GM18873 (cell line): ENCODE measurements at regions not wholly inside any gene's neighbourhood (a gene's known extent, or its start where the extent isn't known, plus 50 kb on each side); places are given as distances from the start of the nearest gene placed in this dataset.

Experiments used
- ATAC-seq: cut with Tn5 transposase; IDR thresholded peaks from one replicate; pipeline ENCODE4 v1.9.1; 2021; ENCODE audit warnings: mild to moderate bottlenecking, moderate library complexity, moderate number of reproducible peaks; ENCODE audit not compliant: unreplicated experiment, low FRiP score

- no peak for ATAC-seq
Measured at GRCh38 chrX:113950081-113950678, 633.7 kb upstream of the HTR2C start.

- ATAC-seq, result no peak
Measured at GRCh38 chrX:113947548-113947947, 636.3 kb upstream of the HTR2C start.

DNA sequence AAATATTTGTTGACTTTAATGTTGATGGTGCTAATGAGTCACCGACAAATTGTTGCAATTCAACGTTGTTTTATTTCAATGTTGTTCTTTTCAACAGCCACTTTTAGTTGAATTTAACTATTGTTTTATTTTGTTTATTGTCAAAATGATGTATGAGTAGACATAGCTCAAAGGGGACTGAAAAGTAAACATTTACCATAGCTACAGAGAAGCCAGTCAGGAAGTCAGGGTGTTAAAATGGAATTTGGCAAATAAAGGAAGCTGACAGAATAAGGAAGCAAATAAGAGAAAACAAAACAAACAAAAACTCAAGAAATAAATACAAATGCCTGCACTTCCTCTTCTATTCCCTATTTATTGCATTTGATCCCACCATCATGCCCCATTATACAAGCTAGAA lies 648.4 kb upstream of the HTR2C start:
- no peak for ATAC-seq

DNA sequence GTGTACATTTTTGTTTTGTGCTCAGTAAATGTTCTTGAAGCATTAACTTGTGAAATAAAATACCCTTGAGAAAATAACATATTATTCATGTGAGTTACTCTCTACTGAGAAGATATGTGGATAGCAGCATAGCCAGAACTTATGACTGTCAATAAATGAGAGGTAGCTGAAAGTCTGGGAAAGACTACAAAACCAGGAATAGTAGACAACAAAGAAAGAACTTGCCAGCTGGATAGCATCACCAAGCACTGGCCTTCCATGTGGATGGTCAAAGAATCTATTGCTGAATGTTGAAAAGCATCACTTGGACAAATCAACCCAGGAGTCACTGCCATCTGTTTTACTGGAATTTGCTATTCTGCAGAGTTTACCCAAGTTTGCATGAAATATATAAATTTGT lies 650.0 kb upstream of the HTR2C start:
- no peak for ATAC-seq

GRCh38 chrX:113929004-113929403 lies 654.9 kb upstream of the HTR2C start:
- ATAC-seq, result no peak

DNA sequence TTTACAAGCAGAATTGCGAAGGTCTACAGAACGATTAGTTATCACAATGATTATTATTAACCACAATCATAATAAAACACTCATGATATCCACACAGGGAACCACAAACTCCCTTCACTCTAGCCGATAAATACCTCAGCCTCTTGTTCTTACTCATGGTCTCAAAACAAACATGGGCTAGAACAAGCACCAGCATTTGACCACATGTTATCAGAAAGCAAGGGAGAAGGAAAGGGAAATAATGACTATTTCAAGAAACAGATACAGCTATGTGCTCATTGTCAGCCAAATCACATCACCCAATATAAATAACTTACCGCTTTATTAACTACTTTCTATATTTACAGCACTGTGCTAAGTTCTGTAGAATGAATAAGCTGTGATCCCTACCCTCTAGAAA lies 663.2 kb upstream of the HTR2C start:
- no peak for ATAC-seq

DNA sequence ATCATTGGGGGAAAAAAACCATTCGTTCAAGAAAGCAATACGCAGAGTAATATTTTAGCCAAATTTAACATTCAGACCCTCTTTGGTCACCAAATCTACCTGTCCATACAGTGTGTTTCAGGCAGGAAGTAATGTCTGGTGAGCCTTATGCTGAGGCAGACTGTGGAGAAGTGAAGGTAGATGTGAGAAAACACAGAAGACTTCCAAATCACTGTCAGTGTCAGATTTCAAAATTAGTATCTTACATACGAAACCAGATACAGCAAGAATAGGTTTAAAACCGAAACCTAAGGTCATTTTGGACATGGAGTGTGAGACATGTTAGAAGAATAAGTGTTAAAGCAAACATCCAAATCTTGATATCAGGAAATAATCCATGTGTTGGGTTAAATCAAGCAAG lies 664.5 kb upstream of the HTR2C start:
- no peak for ATAC-seq

DNA sequence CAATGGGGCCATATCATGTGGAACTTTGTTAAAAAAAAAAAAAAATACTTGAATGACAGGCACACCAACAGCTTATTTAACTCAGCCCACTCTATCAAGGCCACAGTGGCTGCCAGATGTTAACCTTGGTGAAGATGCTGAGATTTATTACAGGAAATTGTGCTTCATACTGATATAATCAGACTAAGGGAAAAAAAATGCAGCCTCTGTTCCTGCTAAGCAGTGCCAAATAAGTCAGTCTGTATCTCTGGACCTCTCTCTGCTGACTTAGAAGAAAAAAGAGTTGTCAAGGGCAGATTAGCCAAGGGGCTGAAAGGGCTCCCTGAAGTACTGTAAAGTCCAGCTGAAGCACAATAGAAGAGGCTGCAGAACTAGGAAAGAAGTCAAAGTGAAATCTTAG lies 677.7 kb upstream of the HTR2C start:
- no peak for ATAC-seq

GRCh38 chrX:113892891-113893290 lies 691.0 kb upstream of the HTR2C start:
- no peak for ATAC-seq

- no peak for ATAC-seq
Measured at GRCh38 chrX:113892401-113892800, 691.5 kb upstream of the HTR2C start.

DNA sequence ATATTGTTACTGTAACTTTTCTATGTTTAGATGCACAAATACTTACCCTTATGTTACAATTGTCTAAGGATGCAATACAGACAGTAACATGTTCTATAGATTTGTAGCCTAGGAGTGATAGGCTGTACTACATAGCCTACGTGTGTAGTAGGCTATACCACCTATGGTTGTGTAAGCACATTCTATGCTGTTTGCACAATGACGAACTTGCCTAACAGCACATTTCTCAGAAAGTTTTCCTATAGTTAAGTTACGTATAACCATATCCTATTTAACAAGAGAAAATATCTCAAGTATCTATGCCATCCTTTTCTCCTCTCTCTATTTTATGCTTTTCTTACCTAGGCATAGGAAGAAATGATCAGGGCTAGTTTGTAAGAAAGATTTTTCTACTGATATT lies 710.8 kb upstream of the HTR2C start:
- no peak for ATAC-seq

- ATAC-seq, result no peak
Measured at GRCh38 chrX:113868711-113869110, 715.2 kb upstream of the HTR2C start.

GRCh38 chrX:113868177-113868576 lies 715.7 kb upstream of the HTR2C start:
- ATAC-seq, result no peak

DNA sequence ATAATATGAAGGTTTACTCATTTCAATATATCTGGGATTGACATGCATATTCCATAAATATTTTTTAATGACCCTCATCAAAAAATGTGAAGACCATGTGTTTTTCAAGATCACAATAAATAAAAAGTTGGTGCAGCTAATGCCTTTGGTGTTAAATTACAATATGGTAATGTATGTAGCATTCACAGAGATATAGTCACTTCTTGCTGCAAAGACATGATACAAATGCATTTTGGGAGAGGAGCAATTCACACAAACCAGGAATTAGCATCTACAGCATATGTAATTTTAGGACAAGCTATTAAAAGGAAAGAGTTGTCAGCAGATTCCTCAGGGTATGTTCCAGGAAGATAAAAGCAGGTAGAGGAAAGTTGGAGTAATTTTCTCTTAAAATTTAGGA lies 734.5 kb upstream of the HTR2C start:
- no peak for ATAC-seq

GRCh38 chrX:113833096-113834055 lies 750.5 kb upstream of the HTR2C start:
- ATAC-seq, result no peak

- no peak for ATAC-seq
Measured at GRCh38 chrX:113828470-113828869, 755.4 kb upstream of the HTR2C start.

DNA sequence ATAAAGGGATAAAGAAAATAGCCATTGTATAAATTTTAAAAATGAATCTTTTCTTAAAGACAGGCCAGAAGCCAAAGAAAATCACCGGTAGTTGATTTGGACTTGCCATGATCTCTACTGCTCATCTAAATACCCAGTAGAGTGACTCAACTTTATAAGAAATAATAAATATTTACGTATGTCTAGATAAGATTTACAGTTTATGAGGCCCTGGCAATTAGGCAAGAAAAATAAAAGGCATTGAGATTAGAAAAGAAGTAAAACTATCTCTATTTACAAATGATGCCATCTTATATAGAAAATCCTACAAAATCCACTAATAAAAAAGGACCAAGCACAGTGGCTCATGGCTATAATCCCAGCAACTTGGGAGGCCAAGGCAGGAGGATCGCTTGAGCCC lies 765.5 kb upstream of the HTR2C start:
- ATAC-seq, result no peak

- ATAC-seq, result no peak
Measured at GRCh38 chrX:113804819-113805218, 779.1 kb upstream of the HTR2C start.

- ATAC-seq, result no peak
Measured at GRCh38 chrX:113804291-113804690, 779.6 kb upstream of the HTR2C start.

DNA sequence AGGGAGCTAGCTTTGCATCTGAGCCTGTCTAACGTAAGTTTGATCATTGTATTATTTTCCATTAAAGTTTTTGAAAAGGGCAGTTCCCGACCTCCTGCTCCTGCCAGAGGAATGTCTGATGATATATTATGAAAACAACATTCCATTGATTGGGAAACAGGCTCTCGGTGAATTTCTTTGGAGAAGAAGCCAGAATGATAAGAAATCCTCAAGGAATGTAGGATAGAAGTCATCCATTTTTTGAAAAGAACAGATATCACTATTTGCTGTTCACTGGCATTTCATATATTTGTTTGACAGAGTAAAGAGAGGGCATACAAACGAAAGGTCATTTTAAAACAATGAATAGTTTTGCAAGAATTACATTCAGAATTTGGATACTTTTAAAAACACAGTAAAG lies 781.0 kb upstream of the HTR2C start:
- no peak for ATAC-seq

GRCh38 chrX:113800955-113801354 lies 782.9 kb upstream of the HTR2C start:
- no peak for ATAC-seq

GRCh38 chrX:113793563-113793962 lies 790.3 kb upstream of the HTR2C start:
- no peak for ATAC-seq
